ENCODE measurements at regions not wholly inside any gene's neighbourhood (a gene's known extent, or its start where the extent isn't known, plus 50 kb on each side); places are given as distances from the start of the nearest gene placed in this dataset.

DNA sequence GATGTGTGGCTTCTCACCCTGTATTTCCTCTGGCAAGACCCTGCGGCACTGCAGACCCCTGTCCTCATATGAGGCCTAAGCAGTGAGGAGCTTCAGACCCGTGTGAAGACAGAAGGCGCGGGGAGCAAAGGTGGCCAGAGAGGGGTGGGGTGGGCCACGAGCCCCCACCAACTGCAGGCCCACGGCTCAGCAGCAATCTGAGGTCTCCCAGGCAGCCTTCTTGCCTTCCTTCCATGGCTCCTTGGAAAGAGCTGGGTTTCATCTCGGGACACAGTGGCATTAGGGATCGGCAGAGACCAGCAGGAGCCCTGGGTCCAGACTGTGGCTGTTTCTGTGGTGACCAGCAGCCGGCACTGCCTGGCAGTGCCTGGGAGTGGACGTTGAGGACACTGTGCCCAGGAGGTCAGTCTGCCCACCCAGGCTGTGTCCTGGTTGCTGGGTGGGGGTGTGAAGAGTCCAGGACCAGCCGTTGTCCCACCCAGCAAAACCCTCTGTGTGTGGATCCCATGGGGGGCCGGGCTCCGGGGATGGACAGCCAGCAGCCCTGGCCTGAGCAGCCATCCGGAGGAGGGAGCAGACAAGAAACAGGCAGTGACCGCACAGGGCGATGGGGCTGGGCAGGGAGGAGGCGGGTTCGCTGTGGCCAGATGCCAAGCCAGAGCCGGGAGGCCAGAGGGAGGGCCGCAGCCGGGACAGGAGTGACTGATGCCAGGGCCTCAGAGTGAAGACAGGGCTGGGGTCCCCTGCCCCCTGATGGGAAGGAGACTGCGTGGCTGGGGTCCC is 73.8 kb downstream of the RRM2 start:
- no peak for TF ChIP-seq POLR2A (IDR thresholded peaks at IDR 0.05)
- TF ChIP-seq, protein P1, sequence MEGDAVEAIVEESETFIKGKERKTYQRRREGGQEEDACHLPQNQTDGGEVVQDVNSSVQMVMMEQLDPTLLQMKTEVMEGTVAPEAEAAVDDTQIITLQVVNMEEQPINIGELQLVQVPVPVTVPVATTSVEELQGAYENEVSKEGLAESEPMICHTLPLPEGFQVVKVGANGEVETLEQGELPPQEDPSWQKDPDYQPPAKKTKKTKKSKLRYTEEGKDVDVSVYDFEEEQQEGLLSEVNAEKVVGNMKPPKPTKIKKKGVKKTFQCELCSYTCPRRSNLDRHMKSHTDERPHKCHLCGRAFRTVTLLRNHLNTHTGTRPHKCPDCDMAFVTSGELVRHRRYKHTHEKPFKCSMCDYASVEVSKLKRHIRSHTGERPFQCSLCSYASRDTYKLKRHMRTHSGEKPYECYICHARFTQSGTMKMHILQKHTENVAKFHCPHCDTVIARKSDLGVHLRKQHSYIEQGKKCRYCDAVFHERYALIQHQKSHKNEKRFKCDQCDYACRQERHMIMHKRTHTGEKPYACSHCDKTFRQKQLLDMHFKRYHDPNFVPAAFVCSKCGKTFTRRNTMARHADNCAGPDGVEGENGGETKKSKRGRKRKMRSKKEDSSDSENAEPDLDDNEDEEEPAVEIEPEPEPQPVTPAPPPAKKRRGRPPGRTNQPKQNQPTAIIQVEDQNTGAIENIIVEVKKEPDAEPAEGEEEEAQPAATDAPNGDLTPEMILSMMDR (IDR thresholded peaks at IDR 0.05), result no peak
